OCI-LY1 (cell line): ENCODE measurements at regions not wholly inside any gene's neighbourhood (a gene's known extent, or its start where the extent isn't known, plus 50 kb on each side); places are given as distances from the start of the nearest gene placed in this dataset.

Experiments used
- EZH2 ChIP-seq: fragments of 200-600 bp; sonication (generic), shearing (Covaris generic); IDR thresholded peaks from 2 replicates; pipeline ENCODE4 v1.8.0; 2017; ENCODE audit warnings: borderline replicate concordance, mixed run types, mild to moderate bottlenecking, antibody characterized with exemption, low read length, moderate library complexity, mixed read lengths
- TF ChIP-seq, protein P1 (sequence below): fragments of 200-600 bp; sonication (generic), shearing (Covaris generic); IDR thresholded peaks from 2 replicates; pipeline ENCODE4 v1.5.1; 2017; ENCODE audit warnings: mild to moderate bottlenecking, antibody characterized with exemption, low read length, moderate library complexity, mixed read lengths

DNA sequence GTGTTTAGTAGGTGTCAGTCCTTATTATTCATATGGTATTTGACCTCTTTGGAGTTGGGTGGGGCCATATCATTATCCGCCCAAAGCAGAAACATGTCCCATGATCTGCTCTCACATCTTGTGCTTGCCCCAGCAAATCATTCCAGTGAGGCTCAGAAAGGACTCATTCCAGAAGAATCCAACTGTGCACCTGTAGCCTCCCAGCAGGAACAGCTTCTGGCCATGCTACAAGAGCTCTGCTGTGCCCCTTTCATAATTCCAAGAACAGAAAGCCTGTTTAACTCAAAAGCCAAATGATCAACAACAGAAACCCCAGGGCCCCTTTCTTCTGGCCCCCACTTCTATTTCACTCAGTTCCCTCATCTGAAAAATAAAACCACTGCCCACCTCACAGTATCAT lies 673.1 kb downstream of the DIAPH3 start:
- no peak for TF ChIP-seq EZH2
- TF ChIP-seq, protein P1, sequence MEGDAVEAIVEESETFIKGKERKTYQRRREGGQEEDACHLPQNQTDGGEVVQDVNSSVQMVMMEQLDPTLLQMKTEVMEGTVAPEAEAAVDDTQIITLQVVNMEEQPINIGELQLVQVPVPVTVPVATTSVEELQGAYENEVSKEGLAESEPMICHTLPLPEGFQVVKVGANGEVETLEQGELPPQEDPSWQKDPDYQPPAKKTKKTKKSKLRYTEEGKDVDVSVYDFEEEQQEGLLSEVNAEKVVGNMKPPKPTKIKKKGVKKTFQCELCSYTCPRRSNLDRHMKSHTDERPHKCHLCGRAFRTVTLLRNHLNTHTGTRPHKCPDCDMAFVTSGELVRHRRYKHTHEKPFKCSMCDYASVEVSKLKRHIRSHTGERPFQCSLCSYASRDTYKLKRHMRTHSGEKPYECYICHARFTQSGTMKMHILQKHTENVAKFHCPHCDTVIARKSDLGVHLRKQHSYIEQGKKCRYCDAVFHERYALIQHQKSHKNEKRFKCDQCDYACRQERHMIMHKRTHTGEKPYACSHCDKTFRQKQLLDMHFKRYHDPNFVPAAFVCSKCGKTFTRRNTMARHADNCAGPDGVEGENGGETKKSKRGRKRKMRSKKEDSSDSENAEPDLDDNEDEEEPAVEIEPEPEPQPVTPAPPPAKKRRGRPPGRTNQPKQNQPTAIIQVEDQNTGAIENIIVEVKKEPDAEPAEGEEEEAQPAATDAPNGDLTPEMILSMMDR: no peak
